AG09319 (cell line): ENCODE measurements at regions not wholly inside any gene's neighbourhood (a gene's known extent, or its start where the extent isn't known, plus 50 kb on each side); places are given as distances from the start of the nearest gene placed in this dataset.

ENCODE experiments used
- DNase-seq: peaks from one replicate; pipeline ENCODE4 v3.0.0-alpha.2; 2010; ENCODE audit warnings: low read depth; ENCODE audit errors: extremely low read depth
- TF ChIP-seq, protein P1 (sequence below): IDR thresholded peaks from 2 replicates; pipeline ENCODE4 v1.5.1; 2011; ENCODE audit warnings: low read depth, mild to moderate bottlenecking, inconsistent platforms, low read length, moderate library complexity

DNA sequence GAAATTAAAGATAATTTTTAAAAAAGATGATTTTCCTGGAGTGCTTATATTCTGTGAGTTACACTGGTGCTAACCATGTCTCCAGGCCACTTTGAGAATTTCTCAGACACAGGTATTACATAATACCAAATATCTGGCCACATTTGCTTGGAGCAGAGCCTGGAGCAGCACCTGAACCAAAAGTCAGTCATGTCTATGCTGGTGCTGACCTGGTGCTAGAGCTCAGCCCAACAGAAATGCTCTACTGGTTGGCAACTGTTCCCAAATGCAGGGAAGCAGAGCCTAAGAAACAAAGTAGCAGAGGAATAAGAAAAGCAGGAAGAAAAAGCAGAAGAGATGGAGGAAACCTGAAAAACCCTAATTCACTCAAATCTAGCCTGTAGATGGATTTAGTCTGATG lies 135.7 kb upstream of the SLC7A14 start:
- TF ChIP-seq, protein P1, sequence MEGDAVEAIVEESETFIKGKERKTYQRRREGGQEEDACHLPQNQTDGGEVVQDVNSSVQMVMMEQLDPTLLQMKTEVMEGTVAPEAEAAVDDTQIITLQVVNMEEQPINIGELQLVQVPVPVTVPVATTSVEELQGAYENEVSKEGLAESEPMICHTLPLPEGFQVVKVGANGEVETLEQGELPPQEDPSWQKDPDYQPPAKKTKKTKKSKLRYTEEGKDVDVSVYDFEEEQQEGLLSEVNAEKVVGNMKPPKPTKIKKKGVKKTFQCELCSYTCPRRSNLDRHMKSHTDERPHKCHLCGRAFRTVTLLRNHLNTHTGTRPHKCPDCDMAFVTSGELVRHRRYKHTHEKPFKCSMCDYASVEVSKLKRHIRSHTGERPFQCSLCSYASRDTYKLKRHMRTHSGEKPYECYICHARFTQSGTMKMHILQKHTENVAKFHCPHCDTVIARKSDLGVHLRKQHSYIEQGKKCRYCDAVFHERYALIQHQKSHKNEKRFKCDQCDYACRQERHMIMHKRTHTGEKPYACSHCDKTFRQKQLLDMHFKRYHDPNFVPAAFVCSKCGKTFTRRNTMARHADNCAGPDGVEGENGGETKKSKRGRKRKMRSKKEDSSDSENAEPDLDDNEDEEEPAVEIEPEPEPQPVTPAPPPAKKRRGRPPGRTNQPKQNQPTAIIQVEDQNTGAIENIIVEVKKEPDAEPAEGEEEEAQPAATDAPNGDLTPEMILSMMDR = no peak
- DNase-seq = no peak

DNA sequence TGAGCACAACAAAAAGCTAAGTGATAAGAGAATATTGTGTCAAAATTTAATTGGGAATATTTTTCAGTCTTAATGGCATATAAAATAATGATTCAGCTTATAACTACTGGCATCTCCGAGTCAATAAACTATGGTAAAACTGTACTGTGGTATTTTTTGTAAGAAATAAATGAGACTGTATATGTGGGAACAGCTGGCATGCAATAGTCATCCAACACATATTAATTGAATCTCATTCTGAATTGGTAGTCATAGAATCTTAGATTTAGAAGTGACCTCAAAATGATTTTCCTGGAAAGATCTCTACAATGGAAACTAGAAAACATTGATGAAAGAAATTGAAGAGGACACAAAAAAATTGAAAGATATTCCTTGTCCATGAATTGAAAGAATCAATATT lies 133.4 kb upstream of the SLC7A14 start:
- no peak for DNase-seq
- TF ChIP-seq, protein P1 = no peak

DNA sequence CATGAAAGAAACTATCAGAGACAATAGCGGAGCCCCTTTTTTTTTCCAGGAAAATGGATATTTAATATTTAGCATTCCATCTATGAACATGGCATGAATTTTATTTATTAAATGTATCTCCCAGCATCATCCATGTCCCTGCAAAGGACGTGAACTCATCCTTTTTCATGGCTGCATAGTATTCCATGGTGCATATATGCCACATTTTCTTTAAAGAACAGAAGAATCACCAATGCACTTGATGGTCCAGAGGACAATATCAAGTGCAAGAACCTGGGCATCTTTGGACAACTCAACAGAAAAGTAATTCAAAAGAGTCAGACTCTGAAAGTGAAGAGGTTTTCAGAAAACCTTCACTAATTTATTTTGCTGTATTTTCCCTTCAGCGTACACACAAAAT lies 133.0 kb upstream of the SLC7A14 start:
- DNase-seq = no peak
- TF ChIP-seq, protein P1 = no peak

DNA sequence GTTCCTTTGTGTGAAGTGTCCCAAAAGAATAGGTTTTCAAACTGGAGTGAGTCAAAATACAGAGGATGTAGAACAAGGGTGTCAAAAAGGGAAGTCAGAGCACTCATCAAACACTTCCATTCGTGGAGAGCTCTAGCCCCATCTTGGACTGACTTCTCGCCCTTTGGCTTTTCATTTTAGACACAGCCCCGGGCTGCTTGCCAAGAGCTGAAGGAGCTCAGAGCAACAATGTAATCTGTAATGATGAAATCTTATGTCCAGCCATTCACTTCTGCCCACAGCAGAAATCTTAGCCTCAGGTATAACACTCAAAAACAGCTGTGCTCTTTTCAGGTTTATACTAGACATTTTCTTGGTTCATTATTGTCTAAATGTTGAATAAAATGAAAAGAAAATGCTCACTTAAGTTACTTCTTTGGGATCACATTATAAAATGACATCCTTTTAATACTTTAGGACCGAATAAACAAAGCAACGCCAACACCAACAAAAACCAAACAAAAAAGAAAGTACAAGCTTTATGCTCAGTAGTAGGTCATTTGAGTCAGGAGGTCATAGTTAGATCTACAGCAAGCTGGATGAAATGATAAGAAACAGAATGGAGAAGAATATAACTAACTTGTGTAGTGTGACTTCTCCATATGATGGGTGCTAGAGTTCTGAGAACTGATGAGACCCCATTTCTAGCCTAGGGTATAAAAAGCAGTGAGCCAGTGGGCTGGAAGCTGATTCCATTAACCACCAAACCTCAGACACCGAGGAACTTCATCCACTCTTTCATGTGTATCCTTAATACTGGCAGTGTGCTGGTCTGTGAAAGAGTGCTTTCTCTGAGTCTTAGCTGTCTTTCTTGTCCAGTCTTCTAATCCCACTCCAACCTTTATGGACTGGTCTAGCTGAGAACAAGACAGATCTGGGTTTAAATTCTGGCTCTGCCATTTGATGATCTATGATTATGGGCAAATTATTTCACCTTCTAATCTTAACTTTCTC lies 131.8 kb upstream of the SLC7A14 start:
- DNase-seq = no peak
- TF ChIP-seq, protein P1 = no peak

DNA sequence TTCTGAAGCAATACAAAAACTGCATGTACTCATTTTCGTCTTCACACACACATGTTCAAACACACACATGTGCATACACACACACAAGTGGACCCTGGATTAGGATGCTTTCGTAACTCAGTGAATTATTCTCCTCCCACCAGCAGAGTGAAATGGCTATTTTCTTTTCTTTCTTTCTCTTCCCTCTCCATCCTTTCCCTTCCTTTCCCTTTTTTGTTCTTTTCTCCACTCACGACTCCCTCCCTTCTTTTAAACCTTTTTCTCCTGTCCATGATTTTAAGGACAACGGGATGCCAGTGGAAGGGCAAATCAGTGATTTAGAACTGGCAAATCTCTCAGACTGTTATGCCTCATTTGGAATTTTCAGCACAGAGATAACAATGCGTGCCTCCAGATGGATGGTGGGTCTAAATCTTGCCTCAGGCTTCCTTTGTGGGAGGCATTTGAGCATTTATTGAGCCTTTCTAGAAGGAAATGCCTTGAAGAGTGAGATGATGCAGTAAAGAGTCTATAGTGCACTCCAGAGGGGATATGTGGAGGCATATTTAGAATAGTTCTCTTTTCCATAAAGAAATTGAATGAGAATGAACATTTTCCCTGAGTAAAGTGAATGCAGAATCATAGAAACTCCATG lies 130.4 kb upstream of the SLC7A14 start:
- TF ChIP-seq, protein P1 = no peak
- DNase-seq = no peak

DNA sequence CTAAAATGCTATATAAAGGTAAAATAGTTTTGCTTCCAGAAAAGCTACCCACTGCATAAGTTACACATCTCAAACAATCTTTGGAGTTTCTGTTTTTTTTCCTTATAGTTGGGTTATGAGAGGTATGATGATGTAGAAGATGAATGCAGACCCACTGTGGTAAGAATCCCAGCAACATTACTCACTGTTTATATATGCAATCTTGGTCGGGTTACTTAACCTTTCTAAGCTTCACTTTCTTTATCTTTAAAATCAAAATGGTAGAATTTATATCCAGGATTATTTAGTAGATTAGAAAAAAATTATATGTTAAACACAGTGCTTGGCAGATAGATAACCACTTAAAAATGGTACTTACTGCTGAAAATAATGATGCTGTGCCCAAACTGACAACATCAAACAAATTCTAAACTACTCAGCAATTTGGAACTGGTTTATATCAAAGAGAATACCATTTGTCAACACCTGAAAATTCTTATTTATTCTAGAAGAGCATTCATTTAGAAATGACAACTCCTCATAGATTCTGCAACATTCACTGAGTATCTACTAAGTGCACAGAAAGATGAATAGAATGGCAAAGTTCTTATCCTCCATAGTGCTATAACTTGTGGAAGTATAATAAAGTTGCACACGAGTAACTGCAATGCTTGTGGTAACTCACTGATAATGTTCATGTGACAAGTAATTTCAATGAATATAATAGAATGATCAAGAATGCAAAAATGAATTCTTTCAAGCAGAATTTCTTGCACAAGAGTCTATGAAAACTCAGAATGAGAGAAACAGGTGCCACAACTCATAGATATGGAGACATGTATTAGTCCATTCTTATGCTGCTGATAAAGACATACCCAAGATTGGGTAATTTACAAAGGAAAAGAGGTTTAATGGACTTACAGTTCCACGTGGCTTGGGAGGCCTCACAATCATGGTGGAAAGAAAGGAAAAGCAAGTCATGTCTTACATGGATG lies 129.0 kb upstream of the SLC7A14 start:
- TF ChIP-seq, protein P1 = no peak
- DNase-seq = no peak
